Erythroblast (primary cell): ENCODE measurements at regions not wholly inside any gene's neighbourhood (a gene's known extent, or its start where the extent isn't known, plus 50 kb on each side); places are given as distances from the start of the nearest gene placed in this dataset.

Source experiments
- GATA1 ChIP-seq: IDR thresholded peaks from 2 replicates; pipeline ENCODE4 v1.6.1; 2011; ENCODE audit warnings: low read depth, mild to moderate bottlenecking, control low read depth, low read length, moderate library complexity
- POLR2A ChIP-seq: IDR thresholded peaks from 2 replicates; pipeline ENCODE4 v1.6.1; 2011; ENCODE audit warnings: mild to moderate bottlenecking, low read length

- TF ChIP-seq POLR2A: no peak
- no peak for TF ChIP-seq GATA1
Measured at GRCh38 chr6:21935142-21935541, 341.6 kb downstream of the SOX4 start.
